ENCODE measurements at regions not wholly inside any gene's neighbourhood (a gene's known extent, or its start where the extent isn't known, plus 50 kb on each side); places are given as distances from the start of the nearest gene placed in this dataset.

DNA sequence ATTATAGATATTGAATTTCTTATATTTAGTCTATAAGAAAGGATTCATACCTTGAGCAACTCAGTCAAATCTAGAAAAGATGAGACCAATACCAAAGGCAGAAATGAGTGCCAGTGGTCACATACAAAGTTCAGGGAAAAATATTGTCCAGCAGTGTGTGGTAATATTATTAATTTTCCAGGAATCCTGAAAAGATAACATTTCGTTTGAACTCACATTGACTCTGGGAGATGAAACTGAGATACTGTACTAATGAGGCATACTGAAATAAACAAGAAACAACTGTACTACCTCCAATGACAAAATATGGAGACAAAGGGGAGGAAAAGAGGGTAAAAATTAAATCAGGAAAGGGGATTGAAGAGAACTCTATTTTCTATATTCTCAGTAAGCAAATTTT lies 212.4 kb downstream of the TRAM1L1 start:
- Histone ChIP-seq H4K91ac (ENCODE audit: insufficient read length, low read depth, low read length) (no peak overlapping the region), H2BK5ac (ENCODE audit: insufficient read length, low read length) (no peak overlapping the region), H4K8ac (replicated peaks; ENCODE audit: insufficient read length, low read depth, low read length) (no peak overlapping the region), H3K14ac (ENCODE audit: insufficient read depth, low read length) (no peak overlapping the region), H3K23me2 (ENCODE audit: insufficient read length, low read depth, low read length, poor library complexity, severe bottlenecking) (no peaks in the 10 kb centered on the region), H3K27ac (ENCODE audit: insufficient read length, low read depth, low read length) (no peak overlapping the region), H4K20me1 (ENCODE audit: control insufficient read depth, insufficient read depth, insufficient read length) (no peaks in the 10 kb centered on the region), H2AK5ac (ENCODE audit: insufficient read length, low read length) (no peak overlapping the region), H3K4ac (ENCODE audit: low read depth, low read length) (no peak overlapping the region), H2BK120ac (ENCODE audit: low read depth, low read length, poor library complexity, severe bottlenecking) (no peak overlapping the region), H4K5ac (ENCODE audit: insufficient read length, low read depth, low read length) (no peak overlapping the region), H3K27me3 (ENCODE audit: insufficient read depth, low read length) (no peaks in the 10 kb centered on the region), H3K56ac (ENCODE audit: insufficient read length, low read depth, low read length) (no peak overlapping the region), H3K79me1 (ENCODE audit: insufficient read depth, low read depth, low read length, poor library complexity, severe bottlenecking) (no peaks in the 10 kb centered on the region), H3K18ac (ENCODE audit: insufficient read length, low read depth, low read length) (no peak overlapping the region), H3K9me3 (ENCODE audit: control insufficient read depth, low read depth, low read length) (no peaks in the 10 kb centered on the region), H3K9ac (ENCODE audit: extremely low read depth, insufficient read length, low read length) (no peak overlapping the region), H3K4me1 (ENCODE audit: insufficient read depth, low read length) (no peaks in the 10 kb centered on the region), H3K79me2 (ENCODE audit: insufficient read depth, low read length) (no peaks in the 10 kb centered on the region), H2AFZ (ENCODE audit: low read length) (no peak overlapping the region), H3T11ph (ENCODE audit: low read length) (no peak overlapping the region), H3K23ac (ENCODE audit: insufficient read length, low read depth, low read length) (no peak overlapping the region), H2BK20ac (ENCODE audit: low read depth, low read length, poor library complexity, severe bottlenecking) (no peak overlapping the region), H2BK12ac (ENCODE audit: insufficient read length, low read depth, low read length) (no peak overlapping the region), H2BK15ac (ENCODE audit: low read depth, low read length) (no peak overlapping the region), H3K4me2 (ENCODE audit: insufficient read depth, insufficient read length, low read length) (no peak overlapping the region)
- Mint-ChIP-seq H3K27me3 (ENCODE audit: low read depth) (no peaks in the 10 kb centered on the region), H3K9me3 (no peaks in the 10 kb centered on the region), H3K27ac (no peak overlapping the region), H3K4me3 (no peak overlapping the region), H3K4me1 (no peaks in the 10 kb centered on the region), H3K36me3 (ENCODE audit: insufficient read depth in 1 of 3, low read depth in 3 of 3) (no peaks in the 10 kb centered on the region)
- DNase-seq, result no peak
- TF ChIP-seq, protein P1, sequence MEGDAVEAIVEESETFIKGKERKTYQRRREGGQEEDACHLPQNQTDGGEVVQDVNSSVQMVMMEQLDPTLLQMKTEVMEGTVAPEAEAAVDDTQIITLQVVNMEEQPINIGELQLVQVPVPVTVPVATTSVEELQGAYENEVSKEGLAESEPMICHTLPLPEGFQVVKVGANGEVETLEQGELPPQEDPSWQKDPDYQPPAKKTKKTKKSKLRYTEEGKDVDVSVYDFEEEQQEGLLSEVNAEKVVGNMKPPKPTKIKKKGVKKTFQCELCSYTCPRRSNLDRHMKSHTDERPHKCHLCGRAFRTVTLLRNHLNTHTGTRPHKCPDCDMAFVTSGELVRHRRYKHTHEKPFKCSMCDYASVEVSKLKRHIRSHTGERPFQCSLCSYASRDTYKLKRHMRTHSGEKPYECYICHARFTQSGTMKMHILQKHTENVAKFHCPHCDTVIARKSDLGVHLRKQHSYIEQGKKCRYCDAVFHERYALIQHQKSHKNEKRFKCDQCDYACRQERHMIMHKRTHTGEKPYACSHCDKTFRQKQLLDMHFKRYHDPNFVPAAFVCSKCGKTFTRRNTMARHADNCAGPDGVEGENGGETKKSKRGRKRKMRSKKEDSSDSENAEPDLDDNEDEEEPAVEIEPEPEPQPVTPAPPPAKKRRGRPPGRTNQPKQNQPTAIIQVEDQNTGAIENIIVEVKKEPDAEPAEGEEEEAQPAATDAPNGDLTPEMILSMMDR (conservative IDR thresholded peaks at IDR 0.05), result no peak
- WGBS (ENCODE audit: extremely low coverage, insufficient read length, low lambda C conversion rate), result no CpG with 5 or more reads among the region's 1 CpG
